D721Med (cell line): ENCODE measurements at regions not wholly inside any gene's neighbourhood (a gene's known extent, or its start where the extent isn't known, plus 50 kb on each side); places are given as distances from the start of the nearest gene placed in this dataset.

ENCODE experiments used
- DNase-seq: peaks from one replicate; pipeline ENCODE4 v3.0.0; 2011; ENCODE audit warnings: low spot score; ENCODE audit not compliant: insufficient read length
- FAIRE-seq: peaks from 2 replicates; lab custom pipeline; 2011; peaks lifted over from hg19 to GRCh38; lab: Jason Lieb, UNC
- TF ChIP-seq, protein P1 (sequence below): IDR thresholded peaks from 2 replicates; pipeline ENCODE4 v1.5.1; 2012; ENCODE audit warnings: mild to moderate bottlenecking, control low read depth; ENCODE audit not compliant: insufficient read depth; ENCODE audit errors: missing control alignments

DNA sequence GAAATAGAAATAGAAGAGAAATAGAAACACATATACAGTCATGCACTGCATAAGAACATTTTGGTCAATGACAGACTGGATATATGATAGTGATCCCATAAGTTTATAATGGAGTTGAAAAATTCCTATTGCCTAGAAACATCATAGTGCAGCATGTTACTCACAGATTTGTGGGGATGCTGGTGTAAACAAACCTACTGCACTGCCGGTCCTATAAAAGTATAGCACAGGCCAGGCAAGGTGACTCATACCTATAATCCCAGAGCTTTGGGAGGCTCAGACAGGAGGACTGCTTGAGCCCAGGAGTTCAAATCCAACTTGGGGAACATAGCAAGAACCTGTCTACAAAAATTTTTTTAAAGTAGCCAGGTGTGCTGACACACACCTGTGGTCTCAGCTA is 240.6 kb upstream of the MAP3K1 start:
- no peak for DNase-seq
- TF ChIP-seq, protein P1, sequence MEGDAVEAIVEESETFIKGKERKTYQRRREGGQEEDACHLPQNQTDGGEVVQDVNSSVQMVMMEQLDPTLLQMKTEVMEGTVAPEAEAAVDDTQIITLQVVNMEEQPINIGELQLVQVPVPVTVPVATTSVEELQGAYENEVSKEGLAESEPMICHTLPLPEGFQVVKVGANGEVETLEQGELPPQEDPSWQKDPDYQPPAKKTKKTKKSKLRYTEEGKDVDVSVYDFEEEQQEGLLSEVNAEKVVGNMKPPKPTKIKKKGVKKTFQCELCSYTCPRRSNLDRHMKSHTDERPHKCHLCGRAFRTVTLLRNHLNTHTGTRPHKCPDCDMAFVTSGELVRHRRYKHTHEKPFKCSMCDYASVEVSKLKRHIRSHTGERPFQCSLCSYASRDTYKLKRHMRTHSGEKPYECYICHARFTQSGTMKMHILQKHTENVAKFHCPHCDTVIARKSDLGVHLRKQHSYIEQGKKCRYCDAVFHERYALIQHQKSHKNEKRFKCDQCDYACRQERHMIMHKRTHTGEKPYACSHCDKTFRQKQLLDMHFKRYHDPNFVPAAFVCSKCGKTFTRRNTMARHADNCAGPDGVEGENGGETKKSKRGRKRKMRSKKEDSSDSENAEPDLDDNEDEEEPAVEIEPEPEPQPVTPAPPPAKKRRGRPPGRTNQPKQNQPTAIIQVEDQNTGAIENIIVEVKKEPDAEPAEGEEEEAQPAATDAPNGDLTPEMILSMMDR: no peak

DNA sequence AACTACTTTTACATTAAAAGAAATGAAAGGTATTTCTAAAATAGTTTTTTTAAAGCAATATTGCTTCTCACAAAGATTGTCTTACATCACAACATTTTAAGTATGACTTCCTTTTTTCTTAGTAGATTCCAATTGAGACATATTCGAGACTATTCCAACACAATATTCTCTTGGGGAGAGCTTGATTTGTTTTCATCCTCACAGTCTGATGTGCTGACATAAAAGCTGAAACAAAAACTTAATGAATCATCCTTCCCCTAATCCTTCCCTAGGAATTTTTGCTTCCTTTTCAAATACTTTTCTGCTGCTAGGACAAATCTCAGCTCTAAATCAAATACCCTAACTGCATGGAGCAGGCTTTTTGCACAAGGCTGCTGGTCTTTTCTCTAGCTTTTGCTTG is 245.8 kb upstream of the MAP3K1 start:
- DNase-seq: no peak
- FAIRE-seq: no peak
- TF ChIP-seq, protein P1: no peak

More for the DNA sequence above, 240.6 kb upstream of the MAP3K1 start:
- no peak for FAIRE-seq

DNA sequence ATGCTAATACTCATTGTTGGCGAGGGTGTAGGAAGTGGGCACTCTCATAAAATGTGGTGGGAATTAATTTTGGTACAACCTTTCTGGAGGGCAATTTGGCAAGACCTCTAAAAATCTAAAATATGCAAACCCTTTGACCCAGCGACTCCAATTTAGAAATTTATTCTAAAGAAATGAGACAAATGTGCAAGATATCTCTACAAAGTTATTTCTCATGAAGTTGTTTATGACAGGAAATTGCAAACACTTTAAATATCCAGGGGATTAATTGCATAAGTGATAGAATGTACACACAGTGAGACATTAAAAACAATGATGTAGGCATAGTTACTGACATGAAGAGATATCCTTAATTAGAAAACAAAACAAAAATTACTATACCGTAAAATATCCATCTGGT is 246.3 kb upstream of the MAP3K1 start:
- DNase-seq (no peak), FAIRE-seq (no peak)
- TF ChIP-seq, protein P1: no peak

DNA sequence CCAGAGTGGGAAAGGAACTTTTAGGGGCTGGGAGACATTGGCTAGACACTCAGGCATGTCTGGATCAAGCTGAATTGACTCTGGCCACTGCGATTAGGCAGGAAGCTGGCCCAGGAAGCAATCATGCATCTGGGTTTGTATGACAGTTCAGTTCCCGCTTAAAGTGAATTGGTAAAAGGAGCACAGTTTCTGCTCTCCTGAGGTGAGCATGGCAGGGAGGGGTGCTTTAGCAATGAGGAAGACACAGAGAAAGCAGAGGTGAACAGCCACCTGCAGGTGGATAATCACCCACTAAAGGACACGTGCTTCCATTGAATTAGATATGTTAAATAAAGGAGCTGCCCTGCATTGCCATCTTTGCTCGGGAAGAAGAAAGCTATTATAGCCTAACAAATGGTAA is 248.1 kb upstream of the MAP3K1 start:
- TF ChIP-seq, protein P1: no peak
- no peak for FAIRE-seq
- no peak for DNase-seq

DNA sequence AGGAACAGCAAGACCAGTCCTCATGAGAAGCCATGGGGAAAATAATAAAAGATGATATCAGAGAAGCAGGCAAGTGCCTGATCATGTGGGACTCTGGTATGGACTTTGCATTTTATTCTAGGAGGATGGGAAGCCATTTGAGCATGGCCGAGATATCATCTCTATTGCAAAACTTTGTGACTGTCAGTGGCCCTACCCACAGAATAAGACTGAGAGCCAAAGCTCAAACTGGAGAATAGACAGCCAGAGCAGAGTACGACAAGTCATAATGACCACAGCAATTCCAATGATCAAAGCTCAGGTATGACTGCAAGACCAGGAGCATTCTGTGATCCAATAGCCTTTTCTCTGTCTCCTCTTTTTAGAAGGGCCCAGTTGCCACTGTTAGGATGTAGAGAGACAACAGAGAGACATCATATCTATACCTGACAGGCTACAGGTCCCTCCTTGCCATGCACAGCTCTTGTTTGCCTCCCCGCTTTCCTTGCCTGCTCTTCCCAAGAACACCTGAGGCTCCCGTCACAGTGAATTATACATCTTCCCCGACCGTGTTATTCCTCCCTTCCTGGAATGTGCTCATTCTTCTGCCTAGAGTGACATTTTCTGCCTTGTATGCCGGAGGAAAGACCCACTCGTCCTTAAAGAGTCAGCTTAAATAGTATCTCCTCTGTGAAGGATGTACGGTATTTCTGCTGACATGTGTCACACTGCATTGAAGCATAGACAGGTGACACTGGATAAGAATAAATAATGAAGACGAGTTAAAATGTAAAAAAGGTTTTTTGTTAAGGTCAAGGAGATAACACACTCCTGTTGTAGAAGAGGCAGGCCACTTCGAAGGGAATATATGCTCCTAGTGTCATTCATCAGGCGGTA is 248.7 kb upstream of the MAP3K1 start:
- TF ChIP-seq, protein P1: no peak
- DNase-seq (no peak), FAIRE-seq (no peak)

DNA sequence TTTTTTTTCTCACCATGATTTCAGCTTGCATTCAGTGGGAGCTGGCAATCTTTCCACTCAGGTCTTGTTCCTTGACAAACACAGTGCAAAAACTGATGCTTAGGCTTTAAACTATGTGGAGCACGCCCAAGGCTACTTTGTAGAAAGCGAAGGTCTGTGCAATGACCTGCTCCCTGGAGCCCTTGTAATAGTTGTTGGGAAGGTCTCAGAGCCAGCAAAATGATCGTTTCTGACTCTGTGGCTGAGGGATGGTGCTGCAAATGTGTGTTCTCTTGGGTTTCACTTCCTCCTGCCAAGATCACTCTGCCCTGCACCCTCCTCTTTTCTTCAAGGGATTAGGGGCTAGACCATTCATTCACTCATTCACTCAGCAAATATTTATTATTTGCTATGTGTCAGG is 249.7 kb upstream of the MAP3K1 start:
- DNase-seq: no peak
- no peak for FAIRE-seq
- TF ChIP-seq, protein P1: no peak

DNA sequence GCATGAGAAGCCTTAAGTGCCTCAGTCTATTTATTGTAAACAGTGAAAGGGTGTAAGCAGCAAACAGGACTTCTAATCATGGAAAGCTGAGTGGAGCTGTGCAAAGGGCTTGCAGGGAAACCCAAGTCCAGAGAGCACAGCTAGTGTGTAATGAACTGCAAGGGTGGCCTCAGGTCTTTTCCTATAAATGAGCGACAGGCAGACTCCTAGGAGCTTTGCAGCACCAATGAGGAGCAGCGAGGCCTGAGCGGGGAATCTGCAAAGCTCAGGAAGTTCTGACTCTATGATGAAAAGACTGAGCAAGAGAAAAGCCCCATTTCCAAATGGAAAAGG is 250.1 kb upstream of the MAP3K1 start:
- FAIRE-seq (no peak), DNase-seq (no peak)
- TF ChIP-seq, protein P1: no peak
